NCI-H187 treated with DMSO at 0.1 percent for 48 hours (cell line): ENCODE measurements at regions not wholly inside any gene's neighbourhood (a gene's known extent, or its start where the extent isn't known, plus 50 kb on each side); places are given as distances from the start of the nearest gene placed in this dataset.
"Not testable (repeated sequence)": the region's sequence is repeated elsewhere in the genome, so short reads cannot be mapped to it uniquely, and the experiment has no call there.

Source experiments
- DNase-seq: peaks from one replicate; lab custom pipeline; 2025; lab: John Stamatoyannopoulos, UW

DNA sequence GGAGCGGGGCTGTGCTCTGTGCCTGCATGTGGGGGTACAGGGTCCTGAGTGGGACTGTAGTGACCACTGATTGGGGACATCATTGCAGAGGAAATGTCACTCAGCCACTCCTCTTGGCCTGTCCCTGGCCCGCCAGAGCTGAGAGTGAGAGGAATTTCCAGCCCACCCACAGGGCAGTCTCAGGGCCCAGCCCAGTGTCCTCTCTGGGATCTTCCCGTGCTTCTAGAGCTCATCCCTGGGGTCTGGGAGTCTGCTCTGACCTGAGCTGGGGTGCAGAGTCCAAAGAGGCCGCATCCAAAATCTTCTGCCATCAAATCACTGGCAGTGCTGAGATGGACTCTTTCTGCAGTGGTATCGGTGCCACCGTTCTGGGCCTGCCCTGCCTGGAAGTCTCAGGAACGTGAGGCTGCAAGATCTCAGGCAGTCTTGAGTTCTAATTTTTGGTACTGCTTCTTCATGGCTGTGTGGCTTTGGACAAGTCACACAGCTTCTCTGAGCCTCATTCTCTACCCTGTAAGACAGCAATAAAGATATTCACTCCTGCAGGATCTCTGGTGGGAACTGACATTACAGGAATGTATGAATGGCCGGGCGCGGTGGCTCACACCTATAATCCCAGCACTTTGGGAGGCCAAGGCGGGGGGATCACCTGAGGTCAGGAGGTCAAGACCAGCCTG lies 100.8 kb upstream of the TARDBP start:
- DNase-seq = no peak

DNA sequence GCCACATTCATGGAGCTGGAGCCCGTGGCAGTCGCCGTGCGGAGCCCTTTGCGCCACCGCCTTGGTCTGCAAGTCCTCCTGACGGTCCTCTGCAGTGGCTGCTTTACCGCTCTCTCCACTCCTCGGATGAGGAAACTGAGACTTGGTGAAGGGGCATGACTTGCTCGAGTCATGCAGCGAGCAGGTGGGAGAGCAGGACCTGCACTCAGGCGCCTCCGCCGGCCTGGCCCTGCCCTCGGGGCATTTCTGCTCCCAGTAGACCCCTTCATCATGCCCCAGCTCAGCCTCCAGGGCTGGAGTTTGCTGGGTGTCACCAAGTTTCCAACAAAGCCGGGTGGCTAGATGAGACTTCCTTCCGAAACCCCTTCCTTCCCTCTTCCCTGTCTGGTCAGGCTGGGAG lies 100.0 kb upstream of the TARDBP start:
- no peak for DNase-seq

DNA sequence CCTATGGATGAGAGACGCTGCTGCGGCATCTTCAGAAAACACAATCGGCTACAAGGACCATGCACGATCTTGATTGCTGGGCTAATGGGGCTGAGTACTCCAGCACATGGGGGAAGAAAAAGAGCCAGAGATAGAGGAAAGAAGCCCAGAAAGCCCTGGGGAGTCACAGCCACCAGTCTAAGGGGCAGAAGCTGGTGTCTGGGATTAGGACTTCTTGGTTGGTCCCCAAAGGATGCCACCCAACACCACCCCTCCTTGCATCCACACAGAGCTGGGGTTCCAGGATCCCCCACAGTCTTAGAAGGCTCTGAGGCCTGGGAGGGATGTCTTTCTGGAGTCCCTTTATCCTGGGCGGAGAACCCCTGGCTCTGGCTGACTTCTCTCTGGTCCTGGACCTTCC lies 98.4 kb upstream of the TARDBP start:
- DNase-seq = no peak

DNA sequence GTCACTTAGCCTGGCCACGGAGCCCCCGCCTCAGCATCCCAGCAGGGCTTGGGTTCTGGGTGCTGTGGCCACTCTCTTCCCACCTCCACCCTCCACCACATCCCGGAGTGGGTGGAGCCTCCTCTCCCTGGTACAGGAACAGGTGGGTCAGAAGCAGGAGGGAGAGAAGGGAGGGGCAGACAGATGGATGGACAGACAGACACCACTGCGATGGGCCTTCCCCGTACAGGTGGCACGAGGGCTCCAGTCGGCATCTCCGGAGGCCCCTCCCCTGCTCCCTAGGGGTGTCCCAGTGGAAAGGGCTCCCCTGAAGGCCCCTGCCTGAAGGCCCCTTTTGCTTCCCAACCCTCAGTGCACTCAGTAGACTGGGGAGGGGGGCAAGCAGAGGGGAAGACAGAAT lies 96.9 kb upstream of the TARDBP start:
- DNase-seq = no peak

DNA sequence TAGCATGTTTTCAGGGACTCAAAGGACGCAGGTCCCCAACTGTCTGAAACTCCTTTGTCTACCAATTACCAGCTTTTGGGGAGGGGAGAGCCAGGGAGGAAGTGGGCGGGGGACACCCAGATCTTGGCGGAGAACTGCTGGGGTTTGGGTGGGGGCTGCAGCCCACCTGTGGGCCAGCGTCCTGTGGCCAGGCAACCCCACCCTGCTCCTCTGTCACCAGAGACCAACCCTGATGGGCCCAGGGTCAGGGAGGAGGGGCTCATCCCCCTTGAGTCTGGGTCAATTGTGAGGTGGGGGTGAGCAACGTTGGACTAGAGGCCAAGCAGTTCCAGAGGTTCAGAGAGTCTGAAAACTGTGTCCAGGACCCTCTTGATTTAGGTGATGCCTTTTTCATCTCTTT lies 96.1 kb upstream of the TARDBP start:
- DNase-seq = no peak

DNA sequence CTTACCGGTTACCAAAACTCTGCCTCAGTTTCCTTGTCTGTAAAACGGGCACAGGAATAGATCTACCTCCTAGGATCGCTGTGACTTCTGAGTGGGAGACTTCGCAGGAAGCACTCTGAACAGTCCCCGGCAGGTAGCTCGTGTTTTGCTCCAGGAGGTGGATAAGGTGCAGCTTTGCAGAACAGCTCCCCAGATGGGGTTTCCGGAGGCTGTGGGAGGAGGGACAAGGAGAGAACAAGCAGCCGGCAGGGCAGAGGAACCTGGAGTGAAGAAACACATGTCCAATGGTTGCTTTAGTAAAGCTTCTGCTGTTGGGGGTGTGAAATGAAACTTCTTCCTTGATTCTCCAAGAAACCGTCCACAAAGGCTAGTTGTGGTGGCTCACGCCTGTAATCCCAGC lies 95.5 kb upstream of the TARDBP start:
- no peak for DNase-seq

DNA sequence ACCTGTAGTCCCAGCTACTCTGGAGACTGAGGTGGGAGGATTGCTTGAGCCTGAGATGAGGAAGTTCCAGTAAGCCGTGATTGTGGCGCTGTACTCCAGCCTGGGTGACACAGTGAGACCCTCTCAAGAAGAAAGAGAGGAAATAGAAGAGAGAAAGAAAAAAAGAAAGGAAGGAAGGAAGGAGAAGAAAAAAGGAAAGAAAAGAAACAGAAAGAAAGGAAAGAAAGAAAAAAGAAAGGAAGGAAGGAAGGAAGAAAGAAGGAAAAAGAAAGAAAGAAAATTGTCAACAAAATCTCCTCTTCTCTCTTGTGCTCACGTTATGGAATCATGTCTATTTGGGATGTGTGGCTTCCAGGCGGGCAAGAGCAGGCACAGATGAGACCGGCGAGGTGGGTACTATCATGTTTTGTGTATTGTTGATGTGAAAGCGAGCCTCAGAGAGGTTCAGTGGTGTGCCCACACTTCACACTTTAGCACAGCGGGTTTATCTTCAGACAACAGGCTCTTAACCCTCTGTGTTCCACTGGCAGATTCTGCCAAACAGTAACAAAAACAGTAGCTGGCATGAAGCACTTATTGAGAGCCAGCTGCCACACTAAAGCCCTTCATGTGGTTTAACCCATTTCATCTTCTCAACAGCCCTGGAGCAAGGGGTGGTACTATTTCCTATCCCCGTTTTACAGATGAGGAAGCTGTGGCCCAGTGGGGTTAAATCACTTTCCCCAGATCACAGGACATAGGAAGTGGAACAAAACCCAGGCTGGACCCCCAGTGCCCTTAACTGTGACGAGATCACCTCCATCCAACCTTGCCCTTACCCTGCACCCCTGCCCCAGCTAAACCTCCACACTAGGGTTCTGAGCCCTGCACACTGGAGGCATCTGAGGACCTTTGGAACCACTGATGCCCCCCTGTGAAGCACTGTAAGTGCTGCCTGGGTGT lies 94.7 kb upstream of the TARDBP start:
- no peak for DNase-seq

DNA sequence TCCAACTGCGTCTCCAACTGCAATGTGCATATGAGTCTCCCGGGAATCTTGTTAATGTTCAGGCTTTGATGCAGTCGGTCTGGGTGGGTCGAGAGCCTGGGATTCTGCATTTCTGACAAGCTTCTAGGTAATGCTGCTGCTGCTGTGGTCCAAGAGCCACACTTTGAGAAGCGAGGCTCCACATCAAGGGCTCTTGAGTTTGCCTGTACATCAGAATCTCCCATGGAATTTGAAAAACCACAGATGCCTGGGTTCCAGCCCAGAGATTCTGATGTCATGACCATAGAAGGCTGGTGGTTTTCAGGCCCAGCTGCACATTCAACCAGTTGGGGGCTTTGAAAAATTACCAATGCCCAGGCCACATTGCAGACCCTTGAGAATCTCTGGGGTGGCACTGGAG lies 93.9 kb upstream of the TARDBP start:
- DNase-seq = no peak

DNA sequence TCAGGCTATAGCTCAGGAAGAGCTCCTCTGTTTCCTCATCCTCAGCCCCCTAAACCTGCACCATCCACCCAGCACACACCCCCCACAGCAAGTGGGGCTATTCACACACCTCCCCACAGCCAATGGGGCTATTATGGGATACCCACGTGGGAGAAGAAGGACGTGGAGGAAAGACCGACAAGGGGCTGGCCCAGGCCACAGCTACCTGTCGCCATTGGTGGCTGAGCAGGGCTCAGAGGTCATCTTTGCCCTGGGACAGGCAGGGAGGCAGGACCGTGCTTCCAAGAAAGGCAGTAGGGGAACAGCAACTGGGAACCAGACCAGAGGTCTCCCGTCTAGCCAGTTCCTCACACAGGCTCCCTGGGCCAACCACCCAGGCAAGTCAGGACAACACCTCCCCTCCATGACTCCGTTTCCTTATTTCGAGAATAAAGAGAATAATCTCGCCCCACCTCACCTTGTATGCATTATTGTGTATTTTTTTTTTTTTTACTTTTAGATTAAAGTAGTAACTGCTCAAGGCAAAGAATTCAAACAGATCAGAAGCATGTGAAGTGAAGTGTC lies 92.3 kb upstream of the TARDBP start:
- DNase-seq = no peak

DNA sequence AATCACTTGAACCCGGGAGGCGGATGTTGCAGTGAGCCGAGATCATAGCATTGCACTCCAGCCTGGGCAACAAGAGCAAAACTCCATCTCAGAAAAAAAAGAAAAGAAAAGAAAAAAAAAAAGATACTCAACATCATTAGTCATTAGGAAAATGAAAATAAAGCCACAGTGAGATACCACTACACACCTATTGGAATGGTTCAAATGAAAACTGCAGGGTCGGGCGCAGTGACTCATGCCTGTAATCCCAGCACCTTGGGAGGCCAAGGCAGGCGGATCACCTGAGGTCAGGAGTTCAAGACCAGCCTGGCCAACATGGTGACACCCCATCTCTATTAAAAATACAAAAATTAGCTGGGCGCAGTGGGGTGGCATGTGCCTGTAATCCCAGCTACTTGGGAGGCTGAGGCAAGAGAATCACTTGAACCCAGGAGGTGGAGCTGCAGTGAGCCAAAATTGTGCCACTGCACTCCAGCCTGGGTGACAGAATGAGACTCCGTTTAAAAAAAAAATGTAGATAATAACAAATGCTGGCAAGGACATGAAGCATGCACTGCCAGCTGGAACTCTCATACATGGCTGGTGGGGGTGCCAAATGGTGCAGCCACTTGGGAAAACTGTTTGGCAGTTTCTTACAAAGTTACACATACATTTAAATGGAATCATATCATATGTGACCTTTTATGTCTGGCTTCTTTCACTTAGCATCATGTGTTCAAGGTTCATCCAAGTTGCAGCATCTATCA lies 90.0 kb upstream of the TARDBP start:
- DNase-seq = not testable (repeated sequence)

DNA sequence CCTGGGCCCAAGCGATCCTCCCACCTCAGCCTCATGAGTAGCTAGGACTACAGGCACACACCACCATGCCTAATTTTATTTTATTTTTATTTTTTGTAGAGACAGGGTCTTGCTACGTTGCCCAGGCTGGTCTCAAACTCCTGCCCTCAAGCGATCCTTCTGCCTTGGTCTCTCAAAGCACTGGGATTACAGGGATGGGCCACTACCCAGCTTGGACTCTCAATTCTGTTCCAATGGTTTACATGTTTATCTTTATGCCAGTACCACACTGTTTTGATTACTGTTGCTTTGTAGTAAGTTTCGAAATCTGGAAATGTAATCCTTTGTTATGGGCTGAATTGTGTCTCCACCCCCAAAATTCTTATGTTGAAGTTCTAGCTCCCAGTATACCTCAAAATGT lies 88.4 kb upstream of the TARDBP start:
- no peak for DNase-seq

DNA sequence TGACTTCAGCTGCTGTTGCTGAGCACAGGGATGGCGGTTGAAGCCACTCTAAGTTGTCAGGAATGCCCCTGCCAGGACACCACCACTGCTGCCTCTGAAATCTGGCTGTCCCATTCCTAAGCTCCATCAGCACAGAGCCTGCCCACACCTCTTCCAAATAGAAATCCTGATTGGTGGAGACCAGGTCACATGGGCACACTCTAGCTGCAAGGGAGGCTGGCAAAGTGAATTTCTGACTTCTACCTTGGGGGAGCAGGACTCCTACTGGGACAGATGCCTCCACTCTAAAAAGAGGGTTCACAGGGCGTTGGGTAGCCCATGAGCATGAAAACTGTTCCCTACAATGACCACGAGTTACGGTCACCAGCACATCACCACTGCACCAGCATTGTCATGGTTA lies 83.8 kb upstream of the TARDBP start:
- DNase-seq = no peak

DNA sequence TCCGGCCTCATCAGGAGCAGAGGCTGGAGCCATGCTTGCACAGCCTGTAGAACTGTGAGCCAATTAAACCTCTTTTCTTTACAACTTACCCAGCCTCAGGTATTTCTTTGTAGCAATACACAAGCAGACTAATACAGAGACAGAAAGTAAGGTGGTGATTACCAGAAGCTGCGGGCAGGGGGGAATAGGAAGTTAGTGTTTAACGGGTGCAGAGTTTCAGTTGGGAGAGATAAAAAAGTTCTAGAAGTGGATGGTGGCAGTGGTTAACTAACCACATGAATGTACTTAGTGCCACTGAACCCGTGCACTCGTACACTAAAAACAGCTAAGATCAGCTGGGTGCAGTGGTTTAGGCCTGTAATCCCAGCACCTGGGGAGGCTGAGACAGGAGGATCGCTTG lies 80.4 kb upstream of the TARDBP start:
- DNase-seq = no peak

DNA sequence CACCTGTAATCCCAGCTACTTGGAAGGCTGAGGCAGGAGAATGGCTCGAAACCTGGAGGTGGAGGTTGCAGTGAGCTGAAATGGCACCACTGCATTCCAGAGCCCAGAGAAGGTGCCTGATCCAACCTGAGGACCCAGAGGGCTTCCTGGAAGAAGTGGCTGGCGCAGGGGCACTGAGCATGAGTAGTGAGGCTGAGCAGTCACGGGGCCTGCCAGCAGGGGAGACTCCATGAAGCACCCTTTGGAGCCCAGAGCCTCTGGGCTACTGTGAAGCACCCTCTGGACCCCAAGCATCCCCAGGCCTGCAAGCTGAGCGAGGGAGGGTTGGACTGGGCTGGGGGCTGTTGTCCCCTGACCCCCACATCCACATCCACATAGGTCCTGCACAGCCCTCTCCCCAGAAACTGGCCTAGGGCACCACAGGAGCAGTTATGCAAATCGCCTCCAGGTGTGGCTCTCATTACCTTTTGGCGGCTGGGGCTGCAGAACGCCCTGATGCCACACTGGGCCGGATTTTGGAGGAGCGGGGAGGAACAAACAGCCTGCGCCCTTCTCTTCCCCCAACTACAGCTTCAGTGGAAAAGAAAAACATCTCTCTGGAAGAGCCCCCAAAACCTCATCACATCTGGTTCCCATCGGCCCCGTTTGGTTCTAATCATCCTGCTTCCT lies 78.2 kb upstream of the TARDBP start:
- DNase-seq = no peak

DNA sequence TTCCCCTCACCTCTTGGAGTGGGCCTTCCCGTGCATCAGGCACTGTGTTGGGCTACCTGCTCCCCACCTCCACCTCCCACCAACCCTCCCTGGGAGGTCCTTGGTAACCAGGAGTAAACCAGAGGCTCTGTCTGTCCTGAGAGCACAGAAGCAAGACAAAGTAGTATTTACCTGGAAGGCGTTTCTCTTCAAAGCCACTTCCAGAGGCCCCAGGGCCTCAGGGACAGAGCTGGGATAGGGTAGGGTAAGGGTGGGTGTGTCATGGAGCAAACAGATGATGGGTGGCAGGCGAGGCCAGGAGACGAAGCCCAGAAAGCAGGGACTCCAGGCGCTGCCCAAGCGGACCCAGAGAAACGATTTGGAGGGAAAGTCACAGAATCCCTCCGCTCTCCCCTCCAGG lies 77.2 kb upstream of the TARDBP start:
- DNase-seq = no peak

DNA sequence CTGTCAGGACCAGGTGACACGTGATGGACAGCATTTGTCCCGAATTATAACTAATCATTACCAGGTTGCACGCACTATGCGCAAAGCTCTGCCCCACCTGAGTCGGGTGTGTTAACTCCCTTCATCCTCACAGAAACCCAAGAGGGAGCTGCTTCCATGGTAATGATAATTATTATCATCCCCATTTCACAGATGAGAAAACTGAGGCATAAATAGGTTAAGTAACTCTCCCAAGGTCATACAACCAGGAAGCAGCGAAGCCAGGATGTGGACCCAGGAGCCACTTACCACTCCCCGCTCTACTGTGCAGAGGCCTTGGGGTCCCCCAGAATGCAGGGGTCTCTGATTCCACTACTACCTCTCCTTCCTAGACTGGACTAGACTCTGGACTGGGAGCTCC lies 76.7 kb upstream of the TARDBP start:
- DNase-seq = no peak

DNA sequence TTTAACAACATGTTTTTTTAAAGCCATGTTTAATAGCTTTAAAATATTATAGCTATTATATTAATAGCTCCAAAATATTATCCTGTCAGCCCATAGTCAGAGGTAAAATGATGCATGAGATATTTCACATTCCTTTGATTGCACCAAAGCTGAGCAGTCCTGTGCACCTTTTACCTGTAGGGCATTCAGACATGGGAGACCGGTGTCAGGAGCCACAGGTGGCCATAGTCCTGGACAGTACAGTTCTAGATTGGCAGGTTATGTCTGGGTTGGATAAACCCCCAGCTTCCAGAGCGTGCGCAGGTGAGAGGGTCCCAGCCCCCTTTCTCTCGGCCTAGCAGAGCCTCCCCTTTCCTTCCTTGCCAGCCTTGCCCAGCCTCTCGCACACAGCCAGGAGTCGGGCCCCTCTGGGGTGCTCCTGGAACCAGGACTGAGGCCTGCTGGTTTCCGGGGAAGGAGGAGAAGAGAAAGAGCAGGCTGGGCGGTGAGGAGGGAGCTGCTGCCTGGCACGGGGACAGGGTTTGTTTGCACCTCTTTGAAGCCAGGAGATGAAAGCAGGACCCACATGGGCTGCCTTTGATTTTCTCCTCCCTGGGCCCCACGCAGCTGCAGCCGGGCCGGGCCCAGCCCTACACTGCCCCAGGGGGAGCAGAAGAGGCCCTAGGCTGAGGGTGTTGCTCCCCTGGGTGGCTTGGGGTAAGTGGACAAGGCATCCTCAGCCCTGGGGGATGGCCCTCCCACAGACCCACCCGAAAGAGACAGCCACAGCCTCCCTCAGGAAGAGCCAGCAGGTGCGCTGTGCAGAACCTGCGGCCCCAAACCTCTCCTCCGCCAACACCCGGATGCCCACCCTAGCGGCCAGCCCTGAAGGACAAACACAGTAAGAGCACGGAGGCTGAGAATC lies 75.2 kb upstream of the TARDBP start:
- no peak for DNase-seq

DNA sequence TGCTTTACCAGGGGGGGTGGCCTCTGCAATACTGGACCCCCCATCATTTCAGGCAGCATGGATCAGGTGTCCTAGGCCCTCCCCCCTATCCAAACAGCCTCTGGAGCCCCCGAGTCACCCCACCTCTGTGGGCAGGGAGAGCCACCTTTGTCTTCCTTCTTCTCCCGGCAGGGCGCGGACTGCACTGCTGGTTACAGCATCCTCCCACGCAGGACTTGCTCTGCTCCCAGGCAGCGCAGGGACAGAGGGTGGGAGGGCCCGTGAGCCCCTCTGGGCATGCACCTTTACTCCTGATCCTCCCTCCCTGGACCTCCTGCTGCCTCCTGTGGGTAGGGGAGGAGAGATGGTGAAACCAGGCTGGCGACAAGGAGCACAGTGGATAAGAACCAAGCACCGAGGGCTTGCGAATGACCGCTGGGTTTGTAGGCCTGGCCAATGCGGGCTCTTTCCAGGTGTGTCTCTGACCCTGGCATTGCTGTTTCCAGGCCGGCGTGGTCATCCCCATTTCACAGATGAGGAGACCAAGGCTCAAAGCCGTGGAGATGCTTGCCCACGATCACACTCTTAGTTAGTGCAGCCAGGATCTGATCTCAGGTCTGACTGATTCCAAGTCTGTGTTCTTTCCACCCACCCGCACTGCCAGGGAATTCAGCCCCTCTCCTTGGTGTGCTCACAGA lies 73.6 kb upstream of the TARDBP start:
- DNase-seq = no peak

DNA sequence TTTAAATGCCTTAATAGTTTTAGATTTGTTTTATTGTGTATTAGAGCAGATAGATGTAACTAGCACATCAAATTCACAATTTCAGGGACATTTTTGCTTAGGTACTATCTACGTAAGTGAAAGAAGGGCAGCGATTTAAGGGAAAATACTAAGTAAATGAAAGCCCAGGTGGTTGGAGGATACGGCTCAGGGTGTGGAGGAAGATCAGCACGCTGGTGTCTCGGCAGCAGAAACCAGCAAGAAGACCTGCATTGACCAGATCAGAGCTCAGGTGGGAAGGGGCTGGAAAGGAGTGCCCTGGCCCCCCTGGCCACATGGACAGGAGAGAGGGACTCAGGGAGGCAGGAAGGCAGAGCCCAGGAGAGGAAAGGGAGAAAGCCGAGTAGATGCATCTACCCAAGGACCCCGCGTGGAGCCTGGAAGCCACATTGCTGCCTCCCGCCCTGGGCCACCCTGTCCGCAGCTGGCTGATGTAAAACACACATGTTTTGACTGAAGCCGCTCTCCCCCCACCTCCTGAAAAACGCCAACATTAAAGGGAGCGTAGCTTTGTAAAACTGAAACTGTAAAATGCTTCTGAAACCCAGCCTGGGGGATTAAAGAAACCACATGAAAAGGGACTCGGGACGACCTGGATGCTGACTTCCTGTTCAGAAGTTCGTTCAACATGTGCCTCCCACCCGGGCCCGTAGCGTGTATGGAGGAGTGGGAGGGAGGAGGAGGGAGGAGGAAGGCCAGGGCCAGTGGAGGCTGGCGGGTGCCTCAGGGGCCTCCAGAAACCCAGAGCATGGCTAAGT lies 72.6 kb upstream of the TARDBP start:
- no peak for DNase-seq

DNA sequence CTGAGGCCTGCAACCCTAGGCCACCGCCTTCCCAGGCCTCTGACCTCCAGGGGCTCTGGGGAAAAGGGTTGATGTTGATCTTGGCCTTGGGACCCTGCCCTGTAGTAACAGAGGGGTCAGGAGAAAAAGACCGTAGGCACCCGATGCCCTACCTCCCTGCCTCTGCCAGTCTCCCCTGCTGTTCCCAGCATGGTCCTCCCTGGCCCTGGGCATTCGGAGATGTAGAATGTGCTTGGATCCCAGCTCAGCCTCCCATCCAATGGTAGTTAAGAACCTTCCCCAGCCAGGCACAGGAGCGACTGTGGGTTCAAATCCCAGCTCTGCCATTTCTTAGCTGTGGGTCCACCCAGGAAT lies 72.0 kb upstream of the TARDBP start:
- no peak for DNase-seq
